Lower leg skin (tissue), 4 donors: ENCODE measurements at regions not wholly inside any gene's neighbourhood (a gene's known extent, or its start where the extent isn't known, plus 50 kb on each side); places are given as distances from the start of the nearest gene placed in this dataset.
"Not testable (repeated sequence)": the region's sequence is repeated elsewhere in the genome, so short reads cannot be mapped to it uniquely, and the experiment has no call there.

Source experiments
- DNase-seq, 2 donors: peaks; one replicate each; pipeline ENCODE4 v3.0.0-alpha.2; 2019; ENCODE audit warnings: low spot score in 2 of 2
- H3K4me3 ChIP-seq: fragments of 200-600 bp; sonication (generic); 2 replicates; pipeline ENCODE4 v1.5.1; 2017; ENCODE audit warnings: mild to moderate bottlenecking, low read depth; ENCODE audit not compliant: poor library complexity, severe bottlenecking
- CTCF ChIP-seq, 3 donors: fragments of 450-650 bp; IDR thresholded peaks; one replicate each; pipeline ENCODE4 v1.5.1; 2016; ENCODE audit warnings: antibody characterized with exemption in 3 of 3, mild to moderate bottlenecking in 3 of 3, moderate library complexity in 2 of 3
- POLR2A ChIP-seq, 2 donors: fragments of 450-650 bp; IDR thresholded peaks; one replicate each; pipeline ENCODE4 v1.6.1; 2016 to 2017; ENCODE audit warnings: antibody characterized with exemption in 2 of 2, mild to moderate bottlenecking in 1 of 2, moderate library complexity in 1 of 2
- WGBS, 2 donors: methylation state at CpG; one replicate each; pipeline ENCODE4 v1.1.5; 2018; 5-methylcytosine and 5-hydroxymethylcytosine counted together
- intact Hi-C: fragments of 100-400 bp; cut with DNase I; formaldehyde crosslinking; loops from one replicate; pipeline ENCODE4 v1.15.0; 2023; ENCODE audit warnings: low total_unique reads

DNA sequence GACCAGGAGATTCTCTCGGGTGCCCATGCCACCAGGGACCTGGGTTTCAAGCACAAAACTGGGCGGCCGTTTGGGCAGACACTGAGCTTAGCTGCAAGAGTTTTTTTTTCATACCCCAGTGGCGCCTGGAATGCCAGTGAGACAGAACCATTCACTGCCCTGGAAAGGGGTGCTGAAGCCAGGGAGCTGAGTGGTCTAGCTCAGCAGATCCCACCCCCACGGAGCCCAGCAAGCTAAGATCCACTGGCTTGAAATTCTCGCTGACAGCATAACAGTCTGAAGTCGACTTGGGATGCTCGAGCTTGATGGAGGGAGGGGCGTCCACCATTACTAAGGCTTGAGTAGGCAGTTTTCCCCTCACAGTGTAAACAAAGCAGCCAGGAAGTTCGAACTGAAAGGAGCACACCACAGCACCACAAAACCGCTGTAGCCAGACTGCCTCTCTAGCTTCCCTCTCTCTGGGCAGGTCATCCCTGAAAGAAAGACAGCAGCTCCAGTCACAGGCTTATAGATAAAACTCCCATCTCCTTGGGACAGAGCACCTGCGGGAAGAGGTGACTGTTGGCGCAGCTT lies 157.7 kb downstream of the GIPC2 start:
- WGBS, 2 donors, result 80 to 82% methylated on average over 13 of the region's 13 CpGs
- intact Hi-C loops, H3K4me3 ChIP-seq: not testable (repeated sequence)

GRCh38 chr1:78210175-78210574 lies 164.4 kb downstream of the GIPC2 start:
- TF ChIP-seq CTCF (IDR thresholded peaks at IDR 0.05) (no peak), POLR2A (IDR thresholded peaks at IDR 0.05) (no peak)
- intact Hi-C loops, result no loop called here
- no peak overlapping the region for H3K4me3 ChIP-seq
- DNase-seq, result no peak

More for the DNA sequence above, 157.7 kb downstream of the GIPC2 start:
- DNase-seq, result not testable (repeated sequence)

DNA sequence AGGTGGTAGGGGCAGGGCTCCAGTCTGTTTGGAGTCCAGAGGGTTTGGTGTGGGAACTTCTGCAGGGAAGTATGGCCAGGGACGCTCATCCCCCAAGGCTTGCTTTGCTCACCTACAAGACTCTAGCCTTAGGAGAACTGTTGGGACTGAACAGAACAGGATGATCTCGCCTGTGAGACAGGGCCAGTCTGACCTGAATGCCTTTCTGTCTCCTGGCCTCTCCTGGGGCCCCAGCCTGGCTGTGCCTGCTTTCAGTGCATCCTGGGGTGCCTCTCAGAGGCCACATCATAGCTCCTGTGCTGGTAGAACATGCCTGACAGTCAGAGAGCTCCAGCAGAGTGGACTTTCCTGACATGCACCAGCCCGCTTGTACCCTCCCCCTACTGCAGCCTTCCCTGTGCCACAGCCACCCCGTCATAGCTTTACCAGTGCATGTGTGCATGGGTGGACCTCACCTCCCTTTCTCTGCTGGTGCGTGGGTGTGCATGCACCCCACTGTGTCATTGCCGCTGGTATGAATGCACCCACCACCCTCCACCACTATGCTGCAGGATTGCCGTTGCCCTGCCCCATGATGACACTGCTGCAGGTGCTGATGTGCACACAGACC lies 165.8 kb downstream of the GIPC2 start:
- DNase-seq, result no peak
- no peak overlapping the region for H3K4me3 ChIP-seq
- intact Hi-C loops, result no loop called here
- TF ChIP-seq CTCF (IDR thresholded peaks at IDR 0.05), result no peak
- no peak for TF ChIP-seq POLR2A (IDR thresholded peaks at IDR 0.05)
- WGBS, 2 donors, result 87 to 90% methylated on average over 7 of the region's 7 CpGs

DNA sequence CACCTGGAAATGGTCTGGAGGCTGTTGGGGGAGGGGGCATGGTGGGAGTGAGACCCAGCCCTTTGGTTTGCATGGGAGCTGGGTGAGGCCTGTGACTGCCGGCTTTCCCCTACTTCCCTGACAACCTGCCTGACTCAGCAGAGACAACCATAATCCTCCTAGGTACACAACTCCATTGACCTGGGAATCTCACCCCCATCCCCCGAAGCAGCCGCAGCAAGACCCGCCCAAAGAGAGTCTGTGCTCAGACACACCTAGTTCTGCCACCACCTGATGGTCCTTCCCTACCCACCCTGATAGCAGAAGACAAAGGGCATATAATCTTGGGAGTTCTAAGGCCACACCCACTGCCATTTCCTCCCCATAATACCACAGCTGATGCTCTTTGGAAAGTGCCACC lies 168.6 kb downstream of the GIPC2 start:
- no peak overlapping the region for H3K4me3 ChIP-seq
- no peak for TF ChIP-seq CTCF (IDR thresholded peaks at IDR 0.05)
- no peak for TF ChIP-seq POLR2A (IDR thresholded peaks at IDR 0.05)
- intact Hi-C loops, result no loop called here
- 86 to 94% methylated on average over 4 of the region's 4 CpGs for WGBS, 2 donors
- no peak for DNase-seq

- no peak overlapping the region for H3K4me3 ChIP-seq
- intact Hi-C loops, result no loop called here
- DNase-seq, result no peak
- 52 to 53% methylated on average over 5 of the region's 5 CpGs for WGBS, 2 donors
- TF ChIP-seq POLR2A (IDR thresholded peaks at IDR 0.05), result no peak
- no peak for TF ChIP-seq CTCF (IDR thresholded peaks at IDR 0.05)
Observed at GRCh38 chr1:78222225-78222959, 176.6 kb downstream of the GIPC2 start.

DNA sequence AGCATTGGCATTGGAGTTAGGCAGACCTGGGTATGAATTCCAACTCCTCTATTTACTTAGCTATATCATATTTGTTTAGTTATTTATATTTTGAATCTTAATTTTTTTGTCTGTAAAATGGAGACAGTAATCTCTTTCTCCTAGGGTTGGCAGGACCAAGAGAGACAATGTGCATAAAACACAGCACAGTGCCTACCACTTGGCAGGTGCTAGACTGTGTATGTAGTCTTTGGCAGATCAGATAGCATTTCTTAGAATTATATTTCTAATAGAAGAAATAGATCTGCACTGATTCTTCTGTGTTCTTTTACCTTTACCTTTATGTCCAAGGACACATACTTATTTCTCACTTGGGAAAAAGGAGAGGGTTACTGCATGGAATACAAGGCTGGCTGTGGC lies 177.2 kb downstream of the GIPC2 start:
- no peak overlapping the region for H3K4me3 ChIP-seq
- DNase-seq, result no peak
- no peak for TF ChIP-seq CTCF (IDR thresholded peaks at IDR 0.05)
- no peak for TF ChIP-seq POLR2A (IDR thresholded peaks at IDR 0.05)
- intact Hi-C loops, result no loop called here
